CD4-positive, alpha-beta T cell treated with Interleukin-4 for 4 hours (primary cell): ENCODE measurements at regions not wholly inside any gene's neighbourhood (a gene's known extent, or its start where the extent isn't known, plus 50 kb on each side); places are given as distances from the start of the nearest gene placed in this dataset.
"Not testable (repeated sequence)": the region's sequence is repeated elsewhere in the genome, so short reads cannot be mapped to it uniquely, and the experiment has no call there.

Experiments used
- DNase-seq: peaks from one replicate; pipeline ENCODE4 v3.0.0-alpha.2; 2020

- DNase-seq = no peak
Observed at GRCh38 chr7:81427461-81427860, 342.4 kb downstream of the HGF start.

- DNase-seq = no peak
Observed at GRCh38 chr7:81420526-81421226, 349.2 kb downstream of the HGF start.

- DNase-seq = no peak
Observed at GRCh38 chr7:81419731-81420130, 350.1 kb downstream of the HGF start.

GRCh38 chr7:81416659-81417058, 353.2 kb downstream of the HGF start:
- no peak for DNase-seq

- no peak for DNase-seq
Observed at GRCh38 chr7:81415181-81415580, 354.7 kb downstream of the HGF start.

GRCh38 chr7:81414411-81414810, 355.4 kb downstream of the HGF start:
- no peak for DNase-seq

GRCh38 chr7:81410471-81411117, 359.3 kb downstream of the HGF start:
- DNase-seq = no peak

GRCh38 chr7:81408728-81409127, 361.1 kb downstream of the HGF start:
- no peak for DNase-seq

GRCh38 chr7:81407094-81407493, 362.8 kb downstream of the HGF start:
- DNase-seq = no peak

GRCh38 chr7:81404669-81405068, 365.2 kb downstream of the HGF start:
- DNase-seq = no peak

GRCh38 chr7:81402227-81402626, 367.6 kb downstream of the HGF start:
- no peak for DNase-seq

GRCh38 chr7:81399471-81399870, 370.4 kb downstream of the HGF start:
- DNase-seq = no peak

GRCh38 chr7:81394029-81394428, 375.8 kb downstream of the HGF start:
- no peak for DNase-seq

- no peak for DNase-seq
Observed at GRCh38 chr7:81393018-81393417, 376.8 kb downstream of the HGF start.

GRCh38 chr7:81385370-81385769, 384.5 kb downstream of the HGF start:
- no peak for DNase-seq

- no peak for DNase-seq
Observed at GRCh38 chr7:81383846-81384245, 386.0 kb downstream of the HGF start.

- DNase-seq = not testable (repeated sequence)
Observed at GRCh38 chr7:81374641-81375040, 395.2 kb downstream of the HGF start.

GRCh38 chr7:81370822-81371221, 399.0 kb downstream of the HGF start:
- DNase-seq = no peak

- DNase-seq = no peak
Observed at GRCh38 chr7:81367326-81367931, 402.4 kb downstream of the HGF start.

GRCh38 chr7:81366546-81366945, 403.3 kb downstream of the HGF start:
- DNase-seq = no peak

GRCh38 chr7:81361769-81362312, 408.0 kb downstream of the HGF start:
- no peak for DNase-seq

GRCh38 chr7:81355911-81356310, 413.9 kb downstream of the HGF start:
- no peak for DNase-seq

- DNase-seq = no peak
Observed at GRCh38 chr7:81349044-81349443, 420.8 kb downstream of the HGF start.

GRCh38 chr7:81339946-81340345, 421.1 kb upstream of the SEMA3C start:
- DNase-seq = no peak
